ENCODE measurements at regions not wholly inside any gene's neighbourhood (a gene's known extent, or its start where the extent isn't known, plus 50 kb on each side); places are given as distances from the start of the nearest gene placed in this dataset.

- no peak for TF ChIP-seq CTCF (IDR thresholded peaks at IDR 0.05; ENCODE audit: low read length)
- TF ChIP-seq EZH2 (IDR thresholded peaks at IDR 0.05; ENCODE audit: borderline replicate concordance, low read length): no peak
These were observed 52.9 kb upstream of the MLN start for GRCh38 chr6:33856655-33857054.

Data from OCI-LY1 (cell line).